DOHH2 (cell line): ENCODE measurements at regions not wholly inside any gene's neighbourhood (a gene's known extent, or its start where the extent isn't known, plus 50 kb on each side); places are given as distances from the start of the nearest gene placed in this dataset.

Experiments
- H3F3A ChIP-seq: fragments of 200-600 bp; sonication (generic), shearing (Covaris generic); 2 replicates; pipeline ENCODE4 v1.6.0; 2016; ENCODE audit warnings: antibody characterized with exemption, mild to moderate bottlenecking; ENCODE audit not compliant: control insufficient read depth, insufficient read depth
- H3K27ac ChIP-seq: fragments of 200-600 bp; sonication (generic); 2 replicates; pipeline ENCODE4 v1.5.1; 2014; ENCODE audit warnings: low read depth, mild to moderate bottlenecking, low read length, moderate library complexity
- H3K27me3 ChIP-seq: fragments of 200-600 bp; sonication (generic); 2 replicates; pipeline ENCODE4 v1.6.1; 2014; ENCODE audit warnings: mild to moderate bottlenecking, low read length, mixed read lengths; ENCODE audit not compliant: control insufficient read depth
- H3K36me3 ChIP-seq: fragments of 200-600 bp; sonication (generic); 2 replicates; pipeline ENCODE4 v1.6.1; 2014; ENCODE audit warnings: mild to moderate bottlenecking, low read length, moderate library complexity, mixed read lengths; ENCODE audit not compliant: control insufficient read depth
- H3K4me1 ChIP-seq: fragments of 200-600 bp; sonication (generic); 2 replicates; pipeline ENCODE4 v1.6.1; 2014; ENCODE audit warnings: mild to moderate bottlenecking, low read length, mixed read lengths; ENCODE audit not compliant: control insufficient read depth
- H3K4me2 ChIP-seq: fragments of 200-600 bp; sonication (generic); 2 replicates; pipeline ENCODE4 v1.6.0; 2014; ENCODE audit warnings: mild to moderate bottlenecking, low read length, moderate library complexity
- H3K4me3 ChIP-seq: fragments of 200-600 bp; sonication (generic); 2 replicates; pipeline ENCODE4 v1.5.1; 2014; ENCODE audit warnings: mild to moderate bottlenecking, low read length, mixed read lengths
- H3K79me2 ChIP-seq: fragments of 200-600 bp; sonication (generic); 2 replicates; pipeline ENCODE4 v1.6.1; 2014; ENCODE audit warnings: mild to moderate bottlenecking, low read length, mixed read lengths; ENCODE audit not compliant: control insufficient read depth
- H3K9me2 ChIP-seq: fragments of 200-600 bp; sonication (generic); replicated peaks from 2 replicates; pipeline ENCODE4 v1.6.1; 2014; ENCODE audit warnings: mild to moderate bottlenecking, low read length, mixed read lengths; ENCODE audit not compliant: control insufficient read depth
- H3K9me3 ChIP-seq: fragments of 200-600 bp; sonication (generic); 2 replicates; pipeline ENCODE4 v1.6.1; 2014; ENCODE audit warnings: antibody characterized with exemption, low read length, mixed read lengths; ENCODE audit not compliant: control insufficient read depth, insufficient read depth
- H4K20me1 ChIP-seq: fragments of 200-600 bp; sonication (generic); 2 replicates; pipeline ENCODE4 v1.6.0; 2014; ENCODE audit warnings: low read depth, mild to moderate bottlenecking, antibody characterized with exemption, low read length, moderate library complexity; ENCODE audit not compliant: control insufficient read depth, insufficient read depth
- CTCF ChIP-seq: fragments of 200-600 bp; sonication (generic); IDR thresholded peaks from one replicate; pipeline ENCODE4 v1.5.1; 2014; ENCODE audit warnings: antibody characterized with exemption, mild to moderate bottlenecking, low read depth, low read length; ENCODE audit not compliant: poor library complexity, severe bottlenecking
- EZH2phosphoT487 ChIP-seq: fragments of 200-600 bp; sonication (generic); IDR thresholded peaks from 2 replicates; pipeline ENCODE4 v1.6.1; 2017; ENCODE audit warnings: borderline replicate concordance, mild to moderate bottlenecking, antibody characterized with exemption, low read length, moderate library complexity, mixed read lengths

DNA sequence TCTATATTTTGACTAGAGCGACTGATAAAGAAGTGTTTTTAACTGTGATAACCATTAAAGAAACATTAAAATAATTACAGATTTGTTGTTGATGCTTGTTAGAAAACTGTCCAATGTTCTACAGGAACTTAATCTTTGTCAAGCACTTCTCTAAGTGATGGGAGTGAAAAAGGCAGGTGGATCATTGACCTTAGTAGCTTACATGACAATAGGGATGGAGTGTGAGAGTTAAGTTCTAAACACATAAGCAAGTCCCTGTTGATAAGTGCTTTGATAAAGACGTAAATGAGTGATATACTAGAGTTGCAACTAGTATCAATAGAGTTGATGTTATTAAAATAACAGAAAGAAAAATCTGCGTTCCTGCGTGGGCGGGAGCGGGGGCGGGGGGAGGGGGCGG, 931.5 kb upstream of the EPHA7 start:
- H4K20me1 ChIP-seq, result no peaks in the 10 kb centered on the region
- no peaks in the 10 kb centered on the region for H3K9me3 ChIP-seq
- no peaks in the 10 kb centered on the region for H3K9me2 ChIP-seq
- H3K4me3 ChIP-seq, result no peak overlapping the region
- TF ChIP-seq CTCF (no peak), EZH2phosphoT487 (no peak)
- no peaks in the 10 kb centered on the region for H3K4me1 ChIP-seq
- no peaks in the 10 kb centered on the region for H3K36me3 ChIP-seq
- no peaks in the 10 kb centered on the region for H3K27me3 ChIP-seq
- H3K4me2 ChIP-seq, result no peak overlapping the region
- H3F3A ChIP-seq, result no peaks in the 10 kb centered on the region
- no peak overlapping the region for H3K27ac ChIP-seq
- H3K79me2 ChIP-seq, result no peaks in the 10 kb centered on the region

- no peak for TF ChIP-seq EZH2phosphoT487
- TF ChIP-seq CTCF, result no peak
Measured at GRCh38 chr6:94349227-94349626, 929.9 kb upstream of the EPHA7 start.

DNA sequence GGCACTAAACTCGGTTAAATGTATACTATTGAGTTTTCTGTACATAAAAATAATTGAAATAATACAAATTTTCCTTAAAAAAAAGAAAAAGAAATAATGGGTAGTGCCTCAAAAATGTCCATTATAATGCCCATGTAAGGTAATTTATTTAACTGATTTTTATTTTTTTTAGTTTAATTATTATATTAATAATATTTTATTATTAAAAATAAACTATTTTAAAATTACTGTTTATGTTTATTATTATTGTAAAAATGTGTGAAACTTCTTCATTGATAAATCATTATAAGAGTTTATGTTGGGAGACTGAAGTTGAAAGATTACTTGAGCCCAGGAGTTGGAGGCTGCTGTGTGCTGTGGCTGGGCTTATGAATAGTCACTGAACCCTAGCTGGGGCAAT, 925.5 kb upstream of the EPHA7 start:
- Histone ChIP-seq H3K27ac (no peak overlapping the region), H3K4me1 (no peaks in the 10 kb centered on the region), H3K36me3 (no peaks in the 10 kb centered on the region), H3K4me2 (no peak overlapping the region), H3K4me3 (no peak overlapping the region), H3F3A (no peaks in the 10 kb centered on the region), H3K79me2 (no peaks in the 10 kb centered on the region), H3K9me3 (no peaks in the 10 kb centered on the region), H4K20me1 (no peaks in the 10 kb centered on the region), H3K27me3 (no peaks in the 10 kb centered on the region), H3K9me2 (no peaks in the 10 kb centered on the region)
- TF ChIP-seq CTCF (no peak), EZH2phosphoT487 (no peak)

More at GRCh38 chr6:94349227-94349626, 929.9 kb upstream of the EPHA7 start:
- no peak overlapping the region for H3K4me2 ChIP-seq
- H3K79me2 ChIP-seq, result no peaks in the 10 kb centered on the region
- H4K20me1 ChIP-seq, result no peaks in the 10 kb centered on the region
- H3K4me1 ChIP-seq, result no peaks in the 10 kb centered on the region
- no peaks in the 10 kb centered on the region for H3K36me3 ChIP-seq
- no peak overlapping the region for H3K4me3 ChIP-seq
- H3K9me2 ChIP-seq, result no peaks in the 10 kb centered on the region
- no peak overlapping the region for H3K27ac ChIP-seq
- H3F3A ChIP-seq, result no peaks in the 10 kb centered on the region
- H3K27me3 ChIP-seq, result no peaks in the 10 kb centered on the region
- no peaks in the 10 kb centered on the region for H3K9me3 ChIP-seq

- Histone ChIP-seq H3K27me3 (no peaks in the 10 kb centered on the region), H3K9me2 (no peaks in the 10 kb centered on the region), H3F3A (no peaks in the 10 kb centered on the region), H3K27ac (no peak overlapping the region), H3K4me2 (no peak overlapping the region), H3K4me1 (no peaks in the 10 kb centered on the region), H3K36me3 (no peaks in the 10 kb centered on the region), H4K20me1 (no peaks in the 10 kb centered on the region), H3K79me2 (no peaks in the 10 kb centered on the region), H3K4me3 (no peak overlapping the region), H3K9me3 (no peaks in the 10 kb centered on the region)
- TF ChIP-seq EZH2phosphoT487, result no peak
- TF ChIP-seq CTCF, result no peak
Measured at GRCh38 chr6:94341173-94341572, 921.8 kb upstream of the EPHA7 start.
